HG03354 (cell line): ENCODE measurements at regions not wholly inside any gene's neighbourhood (a gene's known extent, or its start where the extent isn't known, plus 50 kb on each side); places are given as distances from the start of the nearest gene placed in this dataset.
"Not testable (repeated sequence)": the region's sequence is repeated elsewhere in the genome, so short reads cannot be mapped to it uniquely, and the experiment has no call there.

ENCODE experiments used
- ATAC-seq: cut with Tn5 transposase; IDR thresholded peaks from one replicate; pipeline ENCODE4 v1.9.1; 2021; ENCODE audit warnings: mild to moderate bottlenecking; ENCODE audit not compliant: unreplicated experiment, poor library complexity, severe bottlenecking

DNA sequence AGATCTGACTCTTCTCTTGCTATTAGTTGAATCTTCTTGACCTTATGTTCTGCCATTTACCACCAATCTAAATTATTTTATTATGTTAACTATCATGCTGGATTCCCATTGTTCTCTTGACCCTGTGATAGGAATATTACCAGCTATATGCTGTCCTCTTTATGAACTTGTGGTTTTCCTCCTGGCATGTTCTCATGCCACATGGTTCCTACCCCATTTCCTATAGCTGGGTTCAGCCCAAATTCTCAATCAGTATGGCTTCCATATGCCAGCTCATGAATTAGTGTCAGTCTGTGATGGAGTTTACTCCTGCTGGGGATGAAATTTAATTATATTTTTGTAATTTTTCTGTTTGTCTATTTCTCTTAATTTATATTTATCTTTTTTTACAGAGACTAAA is 430.5 kb downstream of the SMARCA1 start:
- ATAC-seq, result no peak

DNA sequence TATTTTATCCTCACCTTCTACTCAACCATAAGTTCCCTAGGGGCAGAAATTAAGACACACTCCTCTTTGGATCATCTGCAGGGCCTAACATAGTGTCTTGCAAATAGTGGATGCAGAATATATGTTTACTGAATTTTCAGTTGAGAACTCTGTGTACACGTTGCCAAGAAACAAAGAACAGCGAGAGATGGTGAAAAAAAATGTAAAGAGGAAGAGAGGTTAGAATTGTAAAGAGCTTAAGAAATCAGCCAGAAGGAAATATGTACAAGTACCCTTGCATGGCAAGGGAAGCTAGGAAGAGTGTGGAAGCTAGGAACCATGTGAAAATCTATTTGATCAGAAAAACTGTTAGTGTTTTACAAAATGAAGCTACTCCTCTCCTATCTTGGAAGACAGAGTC is 431.0 kb downstream of the SMARCA1 start:
- ATAC-seq, result no peak

DNA sequence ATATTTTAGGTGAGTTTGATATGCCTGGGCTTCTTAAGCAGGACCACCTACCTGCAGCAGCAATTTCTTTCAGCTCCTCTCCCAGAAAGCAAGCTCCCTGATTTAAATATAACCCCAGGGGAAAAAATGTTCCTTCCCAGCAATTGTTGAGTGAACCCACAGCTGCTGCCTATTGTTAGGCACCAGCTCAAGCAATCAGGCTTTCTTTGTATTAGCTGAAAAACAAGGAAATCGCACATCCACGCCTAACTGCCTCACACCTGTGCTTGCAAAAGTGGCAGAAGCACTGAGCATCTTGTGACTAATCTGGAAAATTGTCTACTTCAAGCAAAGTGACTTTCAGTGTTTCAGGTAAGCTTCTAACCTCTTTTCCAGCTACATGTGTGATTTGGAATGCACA is 432.2 kb downstream of the SMARCA1 start:
- ATAC-seq, result no peak

- ATAC-seq, result no peak
These were observed 436.5 kb downstream of the SMARCA1 start for GRCh38 chrX:129086802-129087201.

DNA sequence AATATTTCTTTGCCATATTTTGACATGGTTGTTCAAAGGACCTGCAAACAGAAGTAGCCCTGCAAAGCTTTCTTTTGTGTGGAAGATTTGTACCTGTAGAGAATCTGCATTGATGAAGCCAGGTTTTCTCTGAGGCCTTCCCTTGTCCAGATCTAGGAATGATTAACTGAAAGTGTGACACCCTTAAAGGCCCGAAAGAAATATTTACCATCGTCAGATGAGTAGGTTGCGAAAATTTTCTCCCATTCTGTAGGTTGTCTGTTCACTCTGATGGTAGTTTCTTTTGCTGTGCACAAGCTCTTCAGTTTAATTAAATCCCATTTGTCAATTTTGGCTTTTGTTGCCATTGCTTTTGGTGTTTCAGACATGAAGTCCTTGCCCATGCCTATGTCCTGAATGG is 439.0 kb downstream of the SMARCA1 start:
- ATAC-seq, result not testable (repeated sequence)

DNA sequence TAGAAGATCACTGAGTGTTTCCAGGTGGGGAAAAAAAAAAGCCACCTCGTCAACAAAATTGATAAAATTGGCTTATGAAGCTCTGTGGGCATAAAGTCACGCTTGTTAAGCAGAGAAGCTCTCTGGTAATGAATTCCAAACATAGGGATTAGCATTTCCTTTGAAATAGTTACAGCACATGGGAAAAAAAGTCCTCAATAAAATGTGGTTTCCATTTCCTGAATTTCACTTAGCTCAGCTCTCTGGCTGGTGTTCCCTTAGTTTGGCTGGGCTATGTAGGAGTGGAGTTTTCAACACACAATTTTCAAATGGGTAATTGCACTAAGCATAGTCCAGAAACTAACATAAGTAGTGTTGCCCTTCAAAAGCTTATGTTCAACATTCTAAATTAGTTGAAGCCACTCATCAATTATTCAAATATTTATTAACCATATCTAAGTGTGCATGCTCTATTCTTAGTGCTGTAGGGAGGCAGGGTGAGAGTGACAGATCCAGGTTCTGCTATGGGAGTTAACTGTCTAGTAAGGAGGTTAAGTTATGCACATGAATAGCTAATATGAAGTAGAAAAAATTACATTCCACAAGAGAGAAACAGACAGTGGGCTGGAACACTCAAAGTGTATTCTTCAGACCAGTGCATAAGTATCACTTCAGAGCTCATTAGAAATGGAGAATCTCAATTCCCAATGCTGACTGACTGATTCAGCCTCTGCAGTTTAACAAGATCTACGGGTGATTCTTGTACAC is 445.7 kb downstream of the SMARCA1 start:
- no peak for ATAC-seq

GRCh38 chrX:129071390-129071789 is 451.9 kb downstream of the SMARCA1 start:
- no peak for ATAC-seq

DNA sequence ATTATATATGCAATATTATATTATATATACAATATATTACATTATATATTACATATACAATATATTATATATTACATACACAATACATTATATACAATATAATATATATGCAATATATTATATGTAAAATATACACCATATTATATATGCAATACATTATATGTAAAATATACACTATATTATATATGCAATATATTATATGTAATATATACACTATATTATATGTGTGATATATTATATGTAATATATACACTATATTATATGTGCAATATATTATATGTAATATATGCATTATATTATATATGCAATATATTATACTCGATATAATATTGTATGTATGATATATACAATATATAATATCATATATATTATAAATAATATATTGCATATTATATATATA is 457.4 kb downstream of the SMARCA1 start:
- no peak for ATAC-seq

DNA sequence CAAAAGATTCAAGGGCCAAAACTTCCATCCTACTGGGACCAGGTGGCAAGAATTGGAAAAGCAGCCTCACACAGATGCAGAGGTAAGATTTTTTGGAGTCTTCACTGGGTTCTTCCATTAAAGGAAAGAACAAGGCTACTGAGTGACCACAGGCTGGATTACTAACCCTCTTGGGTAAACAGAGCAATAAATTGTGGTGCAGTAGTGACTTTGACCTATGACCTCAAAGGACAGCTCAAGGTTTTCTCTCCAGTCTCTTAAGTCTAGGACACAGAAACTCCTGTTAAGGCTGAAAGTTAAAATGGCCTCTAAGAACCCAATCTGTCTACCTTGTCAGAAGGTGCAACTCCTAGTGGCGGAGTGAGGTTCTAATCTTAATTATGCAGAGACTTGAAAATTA is 464.9 kb downstream of the SMARCA1 start:
- ATAC-seq, result no peak

DNA sequence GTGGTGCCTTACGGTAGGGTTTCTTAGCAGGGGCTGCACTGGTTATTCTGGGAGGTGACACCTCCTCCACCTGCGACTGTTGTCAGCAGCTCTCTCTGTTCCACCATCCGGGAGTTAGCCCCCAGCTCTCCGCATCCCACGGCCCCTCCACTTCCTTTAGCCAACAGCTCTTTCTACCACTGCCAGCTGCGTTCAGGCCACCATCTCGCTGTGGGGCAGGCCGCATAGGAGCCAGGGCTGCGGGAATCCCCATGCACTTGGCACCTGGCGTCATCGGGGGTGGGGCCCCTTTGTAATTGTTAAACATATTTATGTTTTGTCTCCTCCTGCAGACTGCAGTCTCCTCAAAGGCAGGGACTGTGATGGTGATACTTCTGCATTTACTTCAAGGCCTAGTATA is 480.2 kb downstream of the SMARCA1 start:
- ATAC-seq, result no peak

GRCh38 chrX:129041319-129041718 is 482.0 kb downstream of the SMARCA1 start:
- no peak for ATAC-seq

- no peak for ATAC-seq
These were observed 483.2 kb downstream of the SMARCA1 start for GRCh38 chrX:129040124-129040523.

GRCh38 chrX:129039176-129039575 is 484.1 kb downstream of the SMARCA1 start:
- ATAC-seq, result no peak

DNA sequence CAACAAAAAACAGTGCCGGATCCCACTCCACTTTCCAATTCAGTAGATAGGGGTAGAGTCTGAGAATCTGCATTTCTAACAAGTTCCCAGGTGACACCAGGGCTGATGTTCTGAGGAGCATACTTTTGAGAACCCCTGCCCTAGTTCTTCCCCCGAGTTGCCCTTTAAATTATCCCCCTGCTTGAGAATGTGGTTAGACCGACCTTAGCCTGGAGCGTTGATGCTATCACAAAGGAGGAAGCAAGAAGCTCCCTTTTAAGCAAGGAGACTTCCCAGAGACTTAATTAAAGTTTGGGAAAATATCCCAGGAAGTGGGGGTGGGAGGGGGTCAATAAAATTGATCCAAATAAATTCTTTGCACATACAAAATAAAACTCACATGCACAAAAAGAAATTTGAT is 485.9 kb downstream of the SMARCA1 start:
- no peak for ATAC-seq

- no peak for ATAC-seq
These were observed 488.1 kb downstream of the SMARCA1 start for GRCh38 chrX:129035180-129035579.

GRCh38 chrX:129034196-129034595 is 489.1 kb downstream of the SMARCA1 start:
- ATAC-seq, result no peak

- ATAC-seq, result no peak
These were observed 497.1 kb downstream of the SMARCA1 start for GRCh38 chrX:129026202-129026601.

DNA sequence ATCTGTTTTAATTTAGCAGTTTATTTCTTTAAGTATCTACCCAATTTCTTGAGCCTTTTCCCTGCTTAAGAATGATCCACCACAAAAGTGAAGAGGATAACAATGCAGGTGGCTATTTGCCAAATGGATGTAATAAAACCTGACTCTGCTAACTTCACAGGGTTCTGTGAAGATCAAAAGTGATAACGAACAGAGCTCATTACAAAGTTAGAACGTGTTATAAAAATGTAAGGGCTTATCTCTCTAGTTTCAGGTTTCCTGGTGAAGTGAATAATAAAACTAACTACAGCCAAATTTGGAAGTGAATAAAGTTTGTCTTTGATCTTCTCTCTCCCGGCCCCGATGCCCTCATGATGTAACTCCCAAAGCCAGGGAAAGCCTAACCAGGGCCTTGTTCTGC is 497.9 kb downstream of the SMARCA1 start:
- no peak for ATAC-seq

- ATAC-seq, result no peak
These were observed 503.9 kb downstream of the SMARCA1 start for GRCh38 chrX:129019412-129019811.

DNA sequence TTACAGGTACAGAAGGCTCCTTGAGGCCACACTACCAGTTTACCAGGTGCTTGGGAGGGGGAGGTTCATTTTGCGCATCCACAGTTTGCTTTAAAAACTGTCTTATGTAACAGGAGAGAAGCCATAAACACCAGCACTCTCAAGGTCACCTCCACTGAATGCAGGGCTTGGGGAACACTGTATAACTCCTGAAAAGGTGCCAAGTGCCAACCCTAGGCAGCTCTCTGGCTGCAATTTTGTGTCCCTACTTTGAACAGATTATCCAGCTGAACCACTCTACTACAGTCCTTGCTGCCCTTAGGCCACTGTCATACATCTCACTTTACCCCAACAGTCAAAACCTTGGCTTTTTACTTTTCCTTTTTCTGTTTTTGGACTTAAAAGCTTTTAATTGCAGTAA is 507.9 kb downstream of the SMARCA1 start:
- ATAC-seq, result no peak

DNA sequence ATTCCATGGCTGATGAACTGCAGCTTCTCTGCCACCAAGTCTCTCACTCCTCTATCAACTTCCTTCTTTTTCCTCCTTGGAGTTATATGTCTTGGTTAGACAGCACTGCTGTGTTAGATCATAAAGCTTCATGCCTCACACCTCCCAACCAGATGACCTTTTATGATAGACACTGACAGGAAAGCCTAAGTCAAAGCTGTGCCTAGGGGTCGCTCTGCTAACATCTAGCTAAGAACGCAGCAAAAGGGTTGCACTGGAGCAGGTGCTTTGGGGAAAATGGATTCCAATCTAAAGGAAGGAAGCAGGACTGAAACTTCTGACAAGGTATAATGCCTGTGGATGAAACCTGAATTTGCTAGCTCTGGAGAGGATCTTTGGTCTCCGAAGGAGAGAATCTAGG is 509.7 kb downstream of the SMARCA1 start:
- ATAC-seq, result no peak

GRCh38 chrX:129007631-129008030 is 515.7 kb downstream of the SMARCA1 start:
- ATAC-seq, result no peak
